AG04449 (cell line): ENCODE measurements at regions not wholly inside any gene's neighbourhood (a gene's known extent, or its start where the extent isn't known, plus 50 kb on each side); places are given as distances from the start of the nearest gene placed in this dataset.

Experiments used
- CTCF ChIA-PET: fragments of 350-600 bp; formaldehyde crosslinking; extraction: SDS; loops from one replicate; lab custom pipeline; 2021; ENCODE audit warnings: antibody characterized with exemption; lab: Yijun Ruan, JAX
- POLR2A ChIA-PET: fragments of 400-600, 350-600 bp; formaldehyde crosslinking; extraction: SDS; loops from one replicate; lab custom pipeline; 2020; ENCODE audit warnings: antibody characterized with exemption, inconsistent platforms; lab: Yijun Ruan, JAX
- DNase-seq: peaks from one replicate; pipeline ENCODE4 v3.0.0-alpha.2; 2010; ENCODE audit warnings: low read depth, low spot score
- H3K4me3 ChIP-seq: 2 replicates; pipeline ENCODE4 v1.5.1; 2011; ENCODE audit warnings: low read depth, mild to moderate bottlenecking, control low read depth, low read length
- TF ChIP-seq, protein P1 (sequence below): IDR thresholded peaks from one replicate; pipeline ENCODE4 v1.5.1; 2011; ENCODE audit warnings: mild to moderate bottlenecking, moderate library complexity, low read length, control low read depth, inconsistent platforms; ENCODE audit not compliant: insufficient read depth; ENCODE audit errors: missing control alignments

DNA sequence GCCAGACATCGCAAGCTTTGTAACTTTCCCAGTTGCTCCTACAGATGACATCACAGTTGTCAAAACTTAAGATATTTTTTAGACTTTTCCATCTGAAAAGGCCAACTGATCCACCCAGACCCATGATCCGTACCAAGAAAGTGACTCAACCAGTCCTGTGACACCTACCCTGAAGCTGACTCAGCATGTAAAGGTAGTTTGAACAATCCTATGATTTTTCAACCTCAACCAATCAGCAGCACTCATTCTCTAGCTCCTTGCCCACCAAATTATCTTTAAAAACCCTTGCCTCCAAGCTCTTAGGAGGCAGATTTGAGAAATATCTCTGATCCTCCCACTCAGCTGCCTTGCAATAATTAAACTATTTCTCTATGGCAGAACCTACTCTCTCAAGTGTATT, 1686.7 kb upstream of the LRRTM1 start:
- ChIA-PET POLR2A (no interaction called here), CTCF (no interaction called here)
- no peak for DNase-seq
- H3K4me3 ChIP-seq: no peak overlapping the region
- TF ChIP-seq, protein P1, sequence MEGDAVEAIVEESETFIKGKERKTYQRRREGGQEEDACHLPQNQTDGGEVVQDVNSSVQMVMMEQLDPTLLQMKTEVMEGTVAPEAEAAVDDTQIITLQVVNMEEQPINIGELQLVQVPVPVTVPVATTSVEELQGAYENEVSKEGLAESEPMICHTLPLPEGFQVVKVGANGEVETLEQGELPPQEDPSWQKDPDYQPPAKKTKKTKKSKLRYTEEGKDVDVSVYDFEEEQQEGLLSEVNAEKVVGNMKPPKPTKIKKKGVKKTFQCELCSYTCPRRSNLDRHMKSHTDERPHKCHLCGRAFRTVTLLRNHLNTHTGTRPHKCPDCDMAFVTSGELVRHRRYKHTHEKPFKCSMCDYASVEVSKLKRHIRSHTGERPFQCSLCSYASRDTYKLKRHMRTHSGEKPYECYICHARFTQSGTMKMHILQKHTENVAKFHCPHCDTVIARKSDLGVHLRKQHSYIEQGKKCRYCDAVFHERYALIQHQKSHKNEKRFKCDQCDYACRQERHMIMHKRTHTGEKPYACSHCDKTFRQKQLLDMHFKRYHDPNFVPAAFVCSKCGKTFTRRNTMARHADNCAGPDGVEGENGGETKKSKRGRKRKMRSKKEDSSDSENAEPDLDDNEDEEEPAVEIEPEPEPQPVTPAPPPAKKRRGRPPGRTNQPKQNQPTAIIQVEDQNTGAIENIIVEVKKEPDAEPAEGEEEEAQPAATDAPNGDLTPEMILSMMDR: no peak

DNA sequence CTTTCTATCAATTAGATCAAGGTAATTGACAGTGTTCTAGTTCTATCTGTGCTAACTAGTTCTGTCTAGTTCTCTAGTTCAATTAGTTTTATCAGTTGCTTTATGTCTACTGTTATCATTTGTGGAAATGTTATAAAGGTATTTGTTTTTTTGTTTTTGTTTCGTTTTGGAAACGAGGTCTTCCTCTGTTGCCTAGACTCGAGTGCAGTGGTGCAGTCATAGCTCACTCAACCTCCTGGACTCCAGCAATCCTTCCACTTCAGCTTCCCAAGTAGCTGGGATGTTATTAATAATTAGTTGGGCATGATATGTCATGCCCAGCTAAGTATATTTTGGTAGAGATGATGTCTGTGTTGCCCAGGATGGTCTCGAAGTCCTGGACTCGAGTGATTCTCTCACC, 1682.8 kb upstream of the LRRTM1 start:
- POLR2A ChIA-PET: no interaction called here
- CTCF ChIA-PET: no interaction called here
- TF ChIP-seq, protein P1: no peak
- DNase-seq: no peak
- H3K4me3 ChIP-seq: no peak overlapping the region

DNA sequence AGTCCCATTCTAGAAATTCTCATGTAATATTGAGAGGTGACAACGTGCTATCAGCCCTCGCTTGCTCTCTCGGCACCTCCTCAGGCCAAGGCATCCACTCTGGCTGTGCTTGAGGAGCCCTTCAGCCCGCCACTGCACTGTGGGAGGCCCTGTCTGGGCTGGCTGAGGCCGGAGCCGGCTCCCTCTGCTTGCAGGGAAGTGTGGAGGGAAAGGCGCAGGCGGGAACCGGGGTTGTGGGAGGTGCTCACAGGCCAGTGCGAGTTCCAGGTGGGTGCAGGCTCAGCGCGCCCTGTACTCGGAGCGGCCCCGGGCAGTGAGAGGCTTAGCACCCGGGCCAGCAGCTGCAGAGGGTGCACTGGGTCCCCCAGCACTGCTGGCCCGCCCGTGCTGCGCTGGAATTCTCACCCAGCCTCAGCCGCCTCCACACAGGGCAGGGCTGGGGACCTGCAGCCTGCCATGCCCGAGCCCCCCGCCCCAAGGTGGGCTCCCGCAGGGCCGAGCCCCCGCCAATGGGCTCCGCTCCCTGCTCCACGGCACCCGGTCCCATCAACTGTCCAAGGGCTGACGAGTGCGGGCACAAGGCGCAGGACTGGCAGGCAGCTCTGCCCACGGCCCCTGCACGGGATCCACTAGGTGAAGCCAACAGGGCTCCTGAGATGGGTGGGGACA, 1680.6 kb upstream of the LRRTM1 start:
- TF ChIP-seq, protein P1: no peak
- no peak overlapping the region for H3K4me3 ChIP-seq
- no peak for DNase-seq
- POLR2A ChIA-PET: no interaction called here
- CTCF ChIA-PET: no interaction called here

DNA sequence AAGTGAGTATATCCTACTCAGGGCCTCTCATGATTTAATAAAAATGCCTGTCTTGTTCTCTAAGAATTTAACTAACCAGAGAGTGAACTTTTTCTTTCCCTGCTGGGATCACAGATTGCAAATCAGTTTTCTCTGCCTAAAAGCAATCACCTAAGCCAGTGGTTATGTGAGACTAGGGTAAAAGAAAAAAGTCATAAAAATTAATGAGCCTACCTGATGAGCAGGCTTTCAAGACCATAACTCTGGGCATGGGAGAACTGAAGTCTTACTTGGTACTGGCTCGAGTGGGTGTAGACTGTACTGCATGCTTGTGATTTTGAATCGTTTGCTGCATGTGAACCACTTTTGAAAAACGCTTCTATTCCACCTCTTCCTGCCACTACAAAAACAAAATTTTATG, 1677.0 kb upstream of the LRRTM1 start:
- no peak overlapping the region for H3K4me3 ChIP-seq
- DNase-seq: no peak
- TF ChIP-seq, protein P1: no peak
- POLR2A ChIA-PET: no interaction called here
- CTCF ChIA-PET: no interaction called here

DNA sequence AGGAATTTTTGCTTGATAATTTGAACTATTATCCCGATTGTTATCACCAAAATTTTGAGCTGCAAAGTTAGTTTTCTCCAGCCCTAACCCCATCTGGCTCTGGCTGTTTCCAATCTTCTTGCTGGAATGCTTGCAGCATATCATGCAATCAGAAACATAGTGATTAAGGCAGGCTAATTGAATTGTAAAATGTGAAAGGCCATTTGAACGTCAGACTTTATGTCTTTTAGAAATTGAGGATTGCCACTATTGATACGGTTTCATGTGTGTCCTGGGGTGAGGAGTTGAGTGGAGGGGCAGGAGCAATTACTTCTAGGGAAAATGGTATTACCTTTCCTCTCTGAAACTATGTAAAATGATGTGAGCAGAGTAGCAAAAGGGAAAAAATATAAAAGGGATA, 1674.5 kb upstream of the LRRTM1 start:
- CTCF ChIA-PET: no interaction called here
- POLR2A ChIA-PET: no interaction called here
- TF ChIP-seq, protein P1: no peak

DNA sequence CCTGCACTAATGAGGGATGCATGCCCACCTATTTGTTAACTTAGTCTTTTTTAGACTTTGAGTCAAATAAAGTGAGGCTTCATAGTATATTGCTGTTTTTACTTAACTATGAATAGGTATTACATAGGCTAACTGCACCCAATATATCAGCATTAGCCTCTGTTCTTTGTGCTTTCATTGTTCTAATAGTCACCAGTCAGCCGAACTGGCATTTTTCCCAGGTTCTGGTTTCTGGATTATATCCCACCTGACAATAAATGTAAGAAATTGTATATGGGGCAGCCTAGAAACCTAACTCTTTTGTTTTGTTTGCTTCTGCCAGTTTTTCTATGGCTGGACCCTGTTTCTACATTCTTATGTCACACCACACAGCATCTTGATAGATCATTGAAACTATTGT, 1672.4 kb upstream of the LRRTM1 start:
- TF ChIP-seq, protein P1: no peak
- ChIA-PET CTCF (no interaction called here), POLR2A (no interaction called here)
- no peak overlapping the region for H3K4me3 ChIP-seq
- no peak for DNase-seq

More for the DNA sequence above, 1674.5 kb upstream of the LRRTM1 start:
- no peak overlapping the region for H3K4me3 ChIP-seq
- no peak for DNase-seq
